ENCODE measurements at regions not wholly inside any gene's neighbourhood (a gene's known extent, or its start where the extent isn't known, plus 50 kb on each side); places are given as distances from the start of the nearest gene placed in this dataset.

DNA sequence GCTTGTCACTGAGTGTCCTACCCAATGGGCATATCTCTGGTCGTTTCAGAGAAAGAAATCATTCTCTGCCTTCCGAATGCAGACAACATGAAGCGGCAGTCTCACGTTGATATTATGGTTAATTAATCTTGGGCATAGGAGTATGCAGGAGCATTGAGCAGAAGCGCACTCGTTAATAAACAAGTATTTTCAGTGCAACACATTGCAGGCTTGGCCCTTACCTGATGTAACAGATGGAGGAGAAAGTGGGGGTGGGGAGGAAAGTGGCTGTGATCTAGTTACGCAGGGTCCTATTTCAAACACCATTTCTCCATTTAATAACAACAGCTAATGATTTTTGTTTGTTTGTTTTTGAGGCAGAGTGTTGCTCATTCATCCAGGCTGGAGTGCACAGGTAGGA lies 414.0 kb upstream of the RBFOX1 start:
- no peak for TF ChIP-seq CTCF (IDR thresholded peaks at IDR 0.05)
- TF ChIP-seq POLR2A (IDR thresholded peaks at IDR 0.05): no peak
